Left kidney (tissue), 1 donor: ENCODE measurements at regions not wholly inside any gene's neighbourhood (a gene's known extent, or its start where the extent isn't known, plus 50 kb on each side); places are given as distances from the start of the nearest gene placed in this dataset.
"Not testable (repeated sequence)": the region's sequence is repeated elsewhere in the genome, so short reads cannot be mapped to it uniquely, and the experiment has no call there.

Experiments
- DNase-seq: peaks from one replicate; pipeline ENCODE4 v3.0.0-alpha.2; 2013

- DNase-seq, result no peak
These were observed 306.2 kb downstream of the CCSER2 start for GRCh38 chr10:84634636-84635035.

DNA sequence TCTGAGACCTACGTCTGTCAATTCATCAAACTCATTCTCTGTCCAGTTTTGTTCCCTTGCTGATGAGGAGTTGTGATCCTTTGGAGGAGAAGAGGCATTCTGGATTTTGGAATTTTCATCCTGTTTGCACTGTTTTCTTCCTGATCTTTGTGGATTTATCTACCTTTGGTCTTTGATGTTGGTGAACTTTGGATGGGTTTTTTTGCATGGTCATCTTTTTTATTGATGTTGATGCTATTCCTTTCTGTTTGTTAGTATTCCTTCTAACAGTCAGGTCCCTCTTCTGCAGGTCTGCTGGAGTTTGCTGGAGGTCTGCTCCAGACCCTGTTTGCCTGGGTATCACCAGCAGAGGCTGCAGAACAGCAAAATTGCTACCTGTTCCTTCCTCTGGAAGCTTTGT is 322.2 kb downstream of the CCSER2 start:
- DNase-seq, result not testable (repeated sequence)

GRCh38 chr10:84654671-84655070 is 326.3 kb downstream of the CCSER2 start:
- DNase-seq, result no peak

- no peak for DNase-seq
These were observed 330.6 kb downstream of the CCSER2 start for GRCh38 chr10:84659027-84659426.

- DNase-seq, result no peak
These were observed 331.4 kb downstream of the CCSER2 start for GRCh38 chr10:84659497-84660439.

GRCh38 chr10:84660450-84661159 is 332.2 kb downstream of the CCSER2 start:
- no peak for DNase-seq

DNA sequence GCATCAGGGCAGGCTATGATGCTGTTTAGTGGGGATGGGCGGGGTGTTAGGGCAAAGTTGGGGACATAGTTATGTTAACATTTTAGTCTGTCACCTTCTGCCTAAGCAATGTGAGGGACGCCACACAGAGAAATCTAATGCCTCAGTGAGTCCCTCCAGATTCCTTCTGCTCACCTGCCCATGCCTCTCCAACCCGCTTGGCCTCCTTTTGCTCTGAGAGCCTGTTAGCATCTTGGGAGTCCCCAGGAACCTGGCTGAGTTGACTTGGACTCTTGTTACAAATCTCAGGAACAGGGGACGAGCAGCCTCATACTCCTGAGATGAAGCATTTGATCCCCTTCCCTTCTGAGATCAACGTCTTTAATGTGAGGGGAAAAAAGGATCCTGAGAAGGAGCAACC is 336.8 kb downstream of the CCSER2 start:
- DNase-seq, result no peak

- no peak for DNase-seq
These were observed 337.6 kb downstream of the CCSER2 start for GRCh38 chr10:84665883-84666463.

DNA sequence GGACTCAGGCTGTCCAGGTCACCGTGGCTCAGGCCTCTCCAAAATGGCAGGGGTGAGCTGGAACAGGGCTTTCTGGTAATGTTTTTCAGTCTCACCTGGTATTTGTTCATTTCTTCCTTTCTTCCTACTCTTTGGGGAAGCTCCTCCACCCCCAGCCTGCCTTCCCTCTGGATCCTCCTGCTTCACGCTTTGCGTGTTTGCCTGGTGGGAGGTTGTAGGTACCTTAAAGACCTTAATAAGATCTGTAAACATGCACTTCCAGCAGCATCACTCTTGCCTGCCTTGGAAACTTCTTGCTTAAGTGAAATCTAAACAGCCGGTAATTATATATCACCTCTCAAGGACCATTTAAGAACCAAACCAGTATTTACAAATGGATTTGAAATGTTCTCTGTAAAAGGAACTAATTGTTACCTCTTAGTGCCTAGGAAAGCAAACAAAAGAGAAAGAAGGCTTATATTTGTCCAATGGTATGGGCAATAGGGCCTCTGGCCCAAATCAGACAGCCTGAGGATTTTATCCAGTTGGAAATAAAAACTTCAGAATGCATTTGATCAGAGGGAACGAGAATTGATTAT is 339.9 kb downstream of the CCSER2 start:
- DNase-seq, result no peak

DNA sequence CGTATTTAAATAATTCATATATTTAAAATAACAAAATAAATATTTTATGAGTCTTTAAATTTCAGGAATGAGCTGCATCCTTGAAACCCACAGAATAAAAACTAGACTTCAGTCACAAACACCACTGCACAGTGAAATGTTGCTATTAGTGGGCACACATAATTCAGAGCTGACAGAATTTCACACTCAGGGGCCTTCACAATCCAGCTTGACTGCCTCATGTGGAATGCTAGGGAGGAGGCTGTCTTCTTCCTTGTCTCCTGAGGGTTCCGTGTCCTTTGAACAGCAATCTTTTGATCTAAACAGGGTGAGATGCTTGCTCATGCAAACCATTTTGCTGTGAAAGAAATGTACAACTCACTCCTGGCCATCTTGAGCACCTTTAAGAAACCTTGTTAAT is 346.7 kb downstream of the CCSER2 start:
- no peak for DNase-seq

DNA sequence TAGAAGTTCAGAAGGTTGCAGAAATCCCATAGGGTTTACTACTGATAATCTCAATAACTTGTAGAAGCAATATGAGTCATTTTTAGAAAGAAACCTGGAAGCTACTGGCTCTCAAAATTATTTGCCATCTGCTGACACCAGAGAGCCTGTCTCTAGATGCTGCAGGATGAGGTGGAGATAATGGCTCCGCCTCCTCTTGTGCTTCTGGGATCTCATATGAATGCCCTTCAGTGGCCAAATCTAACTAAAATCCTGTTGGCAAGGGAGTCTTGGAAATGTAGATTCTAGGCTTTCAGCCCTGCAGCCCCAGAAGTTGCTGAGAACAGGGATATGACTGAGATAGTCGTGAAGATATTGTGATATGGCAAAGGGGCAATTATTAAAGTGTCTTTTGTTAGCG is 348.1 kb downstream of the CCSER2 start:
- no peak for DNase-seq

DNA sequence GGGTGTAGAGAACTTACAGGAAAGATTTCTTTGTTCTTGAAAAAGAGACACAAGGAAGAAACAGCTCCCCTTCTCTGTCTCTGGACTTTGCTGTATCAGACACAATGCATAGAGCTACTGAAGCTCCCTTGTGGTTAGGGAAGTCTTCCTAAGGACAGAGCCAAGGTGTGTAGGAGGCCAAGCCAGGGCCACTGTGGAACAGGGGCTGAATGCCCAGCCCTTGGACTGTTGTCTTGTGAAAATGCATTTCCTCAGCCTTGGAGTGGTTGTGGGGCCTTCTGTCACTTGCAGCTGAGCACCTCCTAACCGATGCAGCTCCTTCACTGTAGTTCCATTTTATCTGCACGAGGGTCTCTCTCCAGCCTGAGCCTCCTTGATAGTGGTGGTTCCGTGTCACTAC is 353.4 kb downstream of the CCSER2 start:
- DNase-seq, result no peak

- DNase-seq, result no peak
These were observed 355.2 kb downstream of the CCSER2 start for GRCh38 chr10:84683550-84683949.

- no peak for DNase-seq
These were observed 355.8 kb downstream of the CCSER2 start for GRCh38 chr10:84683980-84684740.

- DNase-seq, result no peak
These were observed 356.8 kb downstream of the CCSER2 start for GRCh38 chr10:84685047-84685660.

- no peak for DNase-seq
These were observed 364.6 kb downstream of the CCSER2 start for GRCh38 chr10:84693006-84693405.

DNA sequence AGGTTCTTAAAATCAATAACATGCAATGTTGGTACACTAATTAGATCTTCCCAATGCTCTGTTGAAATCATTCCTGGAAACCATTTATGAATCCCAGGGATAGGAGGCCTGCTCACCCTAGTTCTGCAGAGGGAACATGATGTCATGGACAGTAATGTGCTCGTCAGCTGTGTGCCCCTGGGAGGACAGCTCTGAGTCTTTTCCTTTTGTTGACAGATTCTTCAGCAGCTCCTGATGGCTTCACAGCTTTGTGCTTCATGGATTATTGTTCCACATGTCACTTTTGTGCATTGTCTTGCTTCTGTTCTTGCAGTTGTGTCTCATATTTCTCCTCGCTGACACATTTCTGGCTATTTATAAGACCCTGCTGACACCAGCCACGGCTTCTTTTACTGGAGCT is 367.5 kb downstream of the CCSER2 start:
- DNase-seq, result no peak

GRCh38 chr10:84696610-84697009 is 368.2 kb downstream of the CCSER2 start:
- DNase-seq, result no peak

GRCh38 chr10:84698989-84699388 is 370.6 kb downstream of the CCSER2 start:
- DNase-seq, result no peak

DNA sequence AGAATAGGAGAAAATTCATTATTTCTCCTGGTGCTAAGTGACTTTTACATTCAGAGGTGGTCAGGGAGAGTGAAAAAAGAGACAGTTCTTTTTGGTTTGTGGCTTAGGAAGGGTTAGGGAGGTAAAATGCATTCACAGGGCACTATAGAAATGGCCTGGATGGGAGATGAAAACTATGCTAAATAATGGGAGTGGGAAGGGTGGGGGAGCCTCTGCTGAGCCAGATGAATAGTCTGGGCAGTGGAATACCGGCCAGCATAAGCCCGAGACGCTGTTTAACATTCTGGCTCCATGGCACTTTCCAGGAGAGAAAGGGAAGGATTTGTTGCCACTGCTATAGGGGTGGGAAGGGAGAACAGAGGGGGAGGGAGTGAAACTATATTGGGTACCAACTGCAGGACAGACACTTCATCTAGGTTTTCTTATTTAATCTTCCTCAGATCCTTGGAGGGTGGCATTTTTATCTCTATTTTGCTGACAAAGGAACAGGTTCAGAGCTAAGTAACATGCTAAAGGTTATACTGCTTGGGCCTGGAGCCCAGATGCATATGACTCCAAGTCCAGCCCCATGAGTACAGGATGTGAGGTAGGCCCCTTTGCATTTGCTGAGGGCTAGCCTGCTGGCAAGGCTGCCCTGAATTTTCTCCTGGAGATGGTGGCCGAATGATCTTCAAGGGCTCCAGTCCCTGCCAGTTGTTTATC is 372.4 kb downstream of the CCSER2 start:
- no peak for DNase-seq

DNA sequence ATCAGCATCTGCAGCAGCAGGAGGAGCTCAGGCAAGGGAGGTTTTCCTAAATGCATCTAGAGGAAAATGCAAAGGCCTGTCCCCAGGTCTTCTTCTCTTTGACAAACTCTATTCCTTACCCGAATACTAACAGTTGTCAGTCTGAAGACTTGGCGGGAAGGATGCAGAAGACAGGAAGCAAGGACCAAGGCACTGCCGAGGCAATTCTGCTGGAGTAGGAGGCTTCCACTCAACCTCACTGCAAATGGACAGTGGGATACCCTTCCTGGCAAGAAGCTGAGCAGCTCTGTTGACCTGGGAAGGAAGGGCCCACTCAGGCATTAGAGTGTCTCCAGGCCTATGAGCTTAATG is 373.0 kb downstream of the CCSER2 start:
- no peak for DNase-seq
